ENCODE measurements at regions not wholly inside any gene's neighbourhood (a gene's known extent, or its start where the extent isn't known, plus 50 kb on each side); places are given as distances from the start of the nearest gene placed in this dataset.

DNA sequence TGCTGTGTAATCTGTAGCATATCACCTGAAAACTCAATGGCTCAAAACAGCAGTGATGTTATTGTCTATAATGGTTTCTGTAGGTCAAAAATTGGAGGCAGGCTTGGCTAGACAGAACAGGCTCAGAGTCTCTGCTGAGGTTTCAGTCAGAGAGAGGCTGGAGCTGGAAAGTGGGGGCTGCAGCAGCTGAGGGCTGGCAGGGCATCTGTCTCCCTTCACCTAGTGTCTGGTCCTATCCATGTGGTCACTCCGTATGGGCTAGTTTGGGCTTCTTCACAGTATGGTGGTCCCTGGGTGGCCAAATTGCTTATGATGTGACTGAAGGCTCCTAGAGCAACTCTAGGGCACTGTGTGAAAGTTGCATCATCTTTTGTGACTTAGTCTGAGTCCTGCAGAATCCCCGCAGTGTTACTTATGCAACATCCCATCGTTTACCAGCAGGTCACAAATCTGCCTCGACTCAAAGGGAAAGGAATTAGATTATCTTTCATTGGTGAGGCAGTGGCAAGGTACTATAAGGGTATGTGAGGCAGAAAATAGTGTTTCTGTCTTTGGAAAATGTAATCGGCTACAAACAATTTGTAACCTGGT lies 497.0 kb downstream of the EPHA7 start:
- FAIRE-seq (no peak), DNase-seq (ENCODE audit: low read depth, low spot score) (no peak), ATAC-seq (no peak)
- ChIA-PET SMC1A (ENCODE audit: uncharacterized antibody, unreplicated experiment) (interaction anchor here (0.6 kb wide), 1 partner anchor 250 kb away, joined by 3 read pairs; no protein-coding TSS in a partner anchor), POLR2A (no interaction called here), RAD21 (ENCODE audit: unreplicated experiment) (no interaction called here), CTCF (no interaction called here)
- no peaks in the 10 kb centered on the region for H4K20me1 ChIP-seq (ENCODE audit: control insufficient read depth, insufficient read depth)
- WGBS (ENCODE audit: insufficient coverage, insufficient replicate concordance, low lambda C conversion rate, missing lambda C conversion rate), result 18% methylated on average over 5 of the region's 5 CpGs
- H3K9me3 ChIP-seq (replicated peaks; ENCODE audit: control insufficient read depth, insufficient read depth, low read length), result no peaks in the 10 kb centered on the region
- intact Hi-C loops (cut with micrococcal nuclease; ENCODE audit: unreplicated experiment) (no loop called here), in situ Hi-C loops (cut with MboI) (no loop called here)
- H3K79me2 ChIP-seq (ENCODE audit: control insufficient read depth, insufficient read depth, low read length), result no peaks in the 10 kb centered on the region
- TF ChIP-seq CBFB (IDR thresholded peaks at IDR 0.05; ENCODE audit: low read depth) (no peak), NBN (IDR thresholded peaks at IDR 0.05) (no peak), E4F1 (IDR thresholded peaks at IDR 0.05; ENCODE audit: borderline replicate concordance, partially characterized antibody) (no peak), POU2F2 (IDR thresholded peaks at IDR 0.05; ENCODE audit: borderline replicate concordance, low read depth, low read length) (no peak), RELA (IDR thresholded peaks at IDR 0.05; ENCODE audit: borderline replicate concordance, partially characterized antibody) (no peak), BCL11A (IDR thresholded peaks at IDR 0.05; ENCODE audit: low read depth, low read length) (no peak), MTA2 (IDR thresholded peaks at IDR 0.05; ENCODE audit: low read depth) (no peak), KDM1A (IDR thresholded peaks at IDR 0.05; ENCODE audit: borderline replicate concordance) (no peak), EZH2 (IDR thresholded peaks at IDR 0.05; ENCODE audit: borderline replicate concordance, control insufficient read depth, low read depth, low read length) (no peak), ZNF24 (IDR thresholded peaks at IDR 0.05) (no peak), CREB1 (IDR thresholded peaks at IDR 0.05; ENCODE audit: low read depth) (no peak), BHLHE40 (IDR thresholded peaks at IDR 0.05; ENCODE audit: borderline replicate concordance in 1 of 2, low read depth in 2 of 2, low read length in 1 of 2) (no peak)
- TF ChIP-seq, protein P1, sequence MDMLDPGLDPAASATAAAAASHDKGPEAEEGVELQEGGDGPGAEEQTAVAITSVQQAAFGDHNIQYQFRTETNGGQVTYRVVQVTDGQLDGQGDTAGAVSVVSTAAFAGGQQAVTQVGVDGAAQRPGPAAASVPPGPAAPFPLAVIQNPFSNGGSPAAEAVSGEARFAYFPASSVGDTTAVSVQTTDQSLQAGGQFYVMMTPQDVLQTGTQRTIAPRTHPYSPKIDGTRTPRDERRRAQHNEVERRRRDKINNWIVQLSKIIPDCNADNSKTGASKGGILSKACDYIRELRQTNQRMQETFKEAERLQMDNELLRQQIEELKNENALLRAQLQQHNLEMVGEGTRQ (IDR thresholded peaks at IDR 0.05; ENCODE audit: borderline replicate concordance, low read depth, low read length), result no peak
- TF ChIP-seq, protein P2, sequence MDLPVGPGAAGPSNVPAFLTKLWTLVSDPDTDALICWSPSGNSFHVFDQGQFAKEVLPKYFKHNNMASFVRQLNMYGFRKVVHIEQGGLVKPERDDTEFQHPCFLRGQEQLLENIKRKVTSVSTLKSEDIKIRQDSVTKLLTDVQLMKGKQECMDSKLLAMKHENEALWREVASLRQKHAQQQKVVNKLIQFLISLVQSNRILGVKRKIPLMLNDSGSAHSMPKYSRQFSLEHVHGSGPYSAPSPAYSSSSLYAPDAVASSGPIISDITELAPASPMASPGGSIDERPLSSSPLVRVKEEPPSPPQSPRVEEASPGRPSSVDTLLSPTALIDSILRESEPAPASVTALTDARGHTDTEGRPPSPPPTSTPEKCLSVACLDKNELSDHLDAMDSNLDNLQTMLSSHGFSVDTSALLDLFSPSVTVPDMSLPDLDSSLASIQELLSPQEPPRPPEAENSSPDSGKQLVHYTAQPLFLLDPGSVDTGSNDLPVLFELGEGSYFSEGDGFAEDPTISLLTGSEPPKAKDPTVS (IDR thresholded peaks at IDR 0.05; ENCODE audit: low read depth, low read length), result no peak
- BruUV-seq (replicated peaks), result no TSS peak
- no peak overlapping the region for H3K4me2 ChIP-seq (ENCODE audit: control insufficient read depth, insufficient read depth)
- no peaks in the 10 kb centered on the region for H3K27me3 ChIP-seq (replicated peaks in 1 of 2; ENCODE audit: control insufficient read depth in 2 of 2, insufficient read depth in 2 of 2, low read length in 1 of 2)
- H3K36me3 ChIP-seq (ENCODE audit: control insufficient read depth in 2 of 2, insufficient read depth in 2 of 2, low read length in 1 of 2), result no peaks in the 10 kb centered on the region
- H3K4me1 ChIP-seq (ENCODE audit: control insufficient read depth, insufficient read depth, low read length), result no peaks in the 10 kb centered on the region
- H3K4me3 ChIP-seq, result no peak overlapping the region
- H2AFZ ChIP-seq (ENCODE audit: control insufficient read depth, low read depth, low read length), result no peak overlapping the region
- no peak overlapping the region for H3K27ac ChIP-seq (ENCODE audit: control insufficient read depth, insufficient read depth)
- no peak overlapping the region for H3K9ac ChIP-seq (ENCODE audit: control insufficient read depth, insufficient read depth, low read length)

Measured in GM12878 (cell line).